ENCODE measurements at regions not wholly inside any gene's neighbourhood (a gene's known extent, or its start where the extent isn't known, plus 50 kb on each side); places are given as distances from the start of the nearest gene placed in this dataset.

DNA sequence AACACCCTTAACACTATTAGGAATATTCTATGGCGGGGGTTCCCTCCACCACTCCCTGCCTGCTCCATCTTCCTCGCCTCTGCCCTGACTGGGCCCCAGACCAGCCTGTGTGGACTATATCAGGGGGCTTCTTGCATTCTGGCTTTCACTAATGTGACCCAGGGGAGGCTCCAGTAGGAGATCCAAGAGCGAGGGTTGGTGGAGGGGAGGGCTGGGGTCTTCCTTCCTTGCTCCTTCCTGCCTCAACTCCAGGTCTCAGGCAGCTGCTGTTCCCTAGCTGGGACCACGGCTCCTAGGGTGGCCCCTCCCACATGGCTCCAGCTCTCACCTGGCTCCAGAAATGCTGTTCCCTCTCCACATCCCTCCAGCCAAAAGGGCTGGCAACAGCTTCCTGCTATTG lies 257.4 kb downstream of the MATN1 start:
- Histone ChIP-seq H3K4me2 (no peak overlapping the region), H4K20me1 (ENCODE audit: insufficient read depth) (no peaks in the 10 kb centered on the region), H3K79me2 (ENCODE audit: insufficient read depth, low read depth) (no peaks in the 10 kb centered on the region), H3K4me3 (IDR thresholded peaks at IDR 0.05; ENCODE audit: insufficient read depth, low read depth, low read length) (no peak overlapping the region), H2AFZ (ENCODE audit: low read depth) (no peak overlapping the region), H3K4me1 (ENCODE audit: low read depth, poor library complexity, severe bottlenecking) (no peaks in the 10 kb centered on the region), H3K36me3 (ENCODE audit: insufficient read depth) (no peaks in the 10 kb centered on the region), H3K27me3 (ENCODE audit: insufficient read depth, low read depth) (peaks cover 5% of the 10 kb centered on the region; the same call in 1 of the 2 replicates), H3K27ac (no peak overlapping the region), H3K9ac (no peak overlapping the region)
- TF ChIP-seq, protein P1, sequence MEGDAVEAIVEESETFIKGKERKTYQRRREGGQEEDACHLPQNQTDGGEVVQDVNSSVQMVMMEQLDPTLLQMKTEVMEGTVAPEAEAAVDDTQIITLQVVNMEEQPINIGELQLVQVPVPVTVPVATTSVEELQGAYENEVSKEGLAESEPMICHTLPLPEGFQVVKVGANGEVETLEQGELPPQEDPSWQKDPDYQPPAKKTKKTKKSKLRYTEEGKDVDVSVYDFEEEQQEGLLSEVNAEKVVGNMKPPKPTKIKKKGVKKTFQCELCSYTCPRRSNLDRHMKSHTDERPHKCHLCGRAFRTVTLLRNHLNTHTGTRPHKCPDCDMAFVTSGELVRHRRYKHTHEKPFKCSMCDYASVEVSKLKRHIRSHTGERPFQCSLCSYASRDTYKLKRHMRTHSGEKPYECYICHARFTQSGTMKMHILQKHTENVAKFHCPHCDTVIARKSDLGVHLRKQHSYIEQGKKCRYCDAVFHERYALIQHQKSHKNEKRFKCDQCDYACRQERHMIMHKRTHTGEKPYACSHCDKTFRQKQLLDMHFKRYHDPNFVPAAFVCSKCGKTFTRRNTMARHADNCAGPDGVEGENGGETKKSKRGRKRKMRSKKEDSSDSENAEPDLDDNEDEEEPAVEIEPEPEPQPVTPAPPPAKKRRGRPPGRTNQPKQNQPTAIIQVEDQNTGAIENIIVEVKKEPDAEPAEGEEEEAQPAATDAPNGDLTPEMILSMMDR (conservative IDR thresholded peaks at IDR 0.05; ENCODE audit: low read depth, low read length), result no peak

DNA sequence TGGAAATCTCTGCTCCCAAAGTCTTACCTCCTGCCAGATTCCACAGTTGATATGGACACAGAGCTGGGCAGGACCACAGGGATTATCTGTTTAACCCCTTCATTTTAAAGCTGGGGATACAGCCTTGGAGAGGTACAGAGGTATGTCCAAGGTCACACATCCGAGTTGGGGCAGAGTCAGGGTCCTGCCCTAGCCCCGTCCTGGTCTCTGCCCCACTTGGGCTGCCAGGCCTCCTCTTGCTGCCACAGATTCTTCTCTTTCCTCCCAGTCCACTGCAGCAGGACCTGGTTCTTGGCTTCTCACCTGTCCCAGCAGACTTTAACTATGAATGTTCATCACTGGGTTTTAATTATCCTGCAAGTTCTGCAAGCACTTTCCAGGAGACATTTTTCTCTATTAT lies 258.3 kb downstream of the MATN1 start:
- Histone ChIP-seq H2AFZ (ENCODE audit: low read depth) (no peak overlapping the region), H3K4me2 (no peak overlapping the region), H3K79me2 (ENCODE audit: insufficient read depth, low read depth) (no peaks in the 10 kb centered on the region), H3K9ac (no peak overlapping the region), H3K4me3 (IDR thresholded peaks at IDR 0.05; ENCODE audit: insufficient read depth, low read depth, low read length) (no peak overlapping the region), H4K20me1 (ENCODE audit: insufficient read depth) (no peaks in the 10 kb centered on the region), H3K4me1 (ENCODE audit: low read depth, poor library complexity, severe bottlenecking) (no peaks in the 10 kb centered on the region), H3K27ac (no peak overlapping the region), H3K27me3 (ENCODE audit: insufficient read depth, low read depth) (peaks cover 4% of the 10 kb centered on the region; the same call in 1 of the 2 replicates), H3K36me3 (ENCODE audit: insufficient read depth) (no peaks in the 10 kb centered on the region)
- TF ChIP-seq, protein P1 (conservative IDR thresholded peaks at IDR 0.05; ENCODE audit: low read depth, low read length), result no peak

DNA sequence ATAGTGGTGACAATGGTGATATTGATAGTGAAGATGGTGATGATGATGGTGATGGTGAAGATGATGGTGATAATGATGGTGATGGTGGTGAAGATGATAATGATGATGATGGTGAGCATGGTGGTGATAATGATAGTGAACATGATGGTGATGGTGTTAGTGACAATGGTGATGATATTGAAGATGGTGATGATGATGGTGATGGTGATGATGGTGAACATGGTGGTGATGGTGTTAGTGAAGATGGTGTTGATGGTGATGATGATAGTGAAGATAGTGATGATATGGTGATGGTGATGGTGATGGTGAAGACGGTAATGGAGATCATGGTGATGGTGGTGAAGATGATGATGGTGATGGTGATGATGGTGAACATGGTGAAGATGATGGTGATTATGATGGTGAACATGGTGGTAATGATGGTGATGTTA lies 259.2 kb downstream of the MATN1 start:
- H3K4me2 ChIP-seq, result no peak overlapping the region
- TF ChIP-seq, protein P1 (conservative IDR thresholded peaks at IDR 0.05; ENCODE audit: low read depth, low read length), result no peak
- H3K36me3 ChIP-seq (ENCODE audit: insufficient read depth), result no peaks in the 10 kb centered on the region
- no peaks in the 10 kb centered on the region for H3K79me2 ChIP-seq (ENCODE audit: insufficient read depth, low read depth)
- H3K4me3 ChIP-seq (IDR thresholded peaks at IDR 0.05; ENCODE audit: insufficient read depth, low read depth, low read length), result no peak overlapping the region
- no peaks in the 10 kb centered on the region for H4K20me1 ChIP-seq (ENCODE audit: insufficient read depth)
- H3K27me3 ChIP-seq (ENCODE audit: insufficient read depth, low read depth), result peaks cover 4% of the 10 kb centered on the region; the same call in 1 of the 2 replicates
- H2AFZ ChIP-seq (ENCODE audit: low read depth), result no peak overlapping the region
- H3K27ac ChIP-seq, result no peak overlapping the region
- H3K4me1 ChIP-seq (ENCODE audit: low read depth, poor library complexity, severe bottlenecking), result no peaks in the 10 kb centered on the region
- no peak overlapping the region for H3K9ac ChIP-seq

DNA sequence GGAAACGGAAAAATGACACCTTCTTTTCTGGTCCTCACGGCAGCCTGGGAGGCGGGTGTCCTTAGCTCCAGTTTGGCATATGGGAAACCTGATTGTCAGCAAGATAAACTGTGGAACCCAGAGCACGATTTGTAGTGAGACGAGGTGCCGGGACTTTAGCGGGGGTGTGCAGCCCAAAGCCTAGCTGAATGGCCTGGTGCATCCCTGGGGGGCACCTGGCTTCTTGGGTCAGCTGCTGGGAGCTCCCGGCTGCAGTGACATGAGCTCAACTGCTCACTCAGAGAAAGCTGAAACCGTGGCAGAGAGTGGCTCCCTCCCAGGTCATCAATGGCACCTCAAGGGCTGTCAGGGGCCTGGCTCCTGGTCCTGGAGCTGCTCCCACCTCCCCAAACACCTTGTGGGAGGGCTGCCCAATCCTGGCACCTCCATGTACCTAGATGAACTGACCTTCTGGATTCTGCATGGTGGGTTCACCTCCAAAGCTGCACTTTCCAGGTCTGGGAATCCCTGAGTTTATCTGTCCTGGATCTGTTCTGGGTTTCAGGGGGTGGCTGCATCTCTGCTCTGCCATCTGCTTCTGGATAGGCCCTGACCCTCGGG lies 260.5 kb downstream of the MATN1 start:
- Histone ChIP-seq H3K27ac (no peak overlapping the region), H3K4me3 (IDR thresholded peaks at IDR 0.05; ENCODE audit: insufficient read depth, low read depth, low read length) (no peak overlapping the region), H3K27me3 (ENCODE audit: insufficient read depth, low read depth) (peaks cover 4% of the 10 kb centered on the region; the same call in 1 of the 2 replicates), H3K9ac (no peak overlapping the region), H3K79me2 (ENCODE audit: insufficient read depth, low read depth) (no peaks in the 10 kb centered on the region), H4K20me1 (ENCODE audit: insufficient read depth) (no peaks in the 10 kb centered on the region), H3K4me2 (no peak overlapping the region), H3K4me1 (ENCODE audit: low read depth, poor library complexity, severe bottlenecking) (no peaks in the 10 kb centered on the region), H3K36me3 (ENCODE audit: insufficient read depth) (no peaks in the 10 kb centered on the region), H2AFZ (ENCODE audit: low read depth) (no peak overlapping the region)
- TF ChIP-seq, protein P1 (conservative IDR thresholded peaks at IDR 0.05; ENCODE audit: low read depth, low read length), result no peak

All from KMS-11 (cell line).